ENCODE measurements at regions not wholly inside any gene's neighbourhood (a gene's known extent, or its start where the extent isn't known, plus 50 kb on each side); places are given as distances from the start of the nearest gene placed in this dataset.

- Histone ChIP-seq H3K27me3 (ENCODE audit: control insufficient read depth in 2 of 2, insufficient read depth in 2 of 2, low read length in 2 of 2) (no peaks in the 10 kb centered on the region), H3K9me1 (ENCODE audit: control insufficient read depth, insufficient read depth, low read length) (no peaks in the 10 kb centered on the region), H3K4me1 (replicated peaks in 1 of 2; ENCODE audit: control insufficient read depth in 2 of 2, insufficient read depth in 2 of 2, low read length in 2 of 2) (no peaks in the 10 kb centered on the region), H4K20me1 (replicated peaks; ENCODE audit: control insufficient read depth, insufficient read depth, low read length) (no peaks in the 10 kb centered on the region), H3K4me3 (no peak overlapping the region), H3K36me3 (ENCODE audit: control insufficient read depth, insufficient read depth, low read length) (no peaks in the 10 kb centered on the region), H2AFZ (ENCODE audit: low read depth, low read length) (no peak overlapping the region), H3K4me2 (ENCODE audit: insufficient read depth, low read length) (no peak overlapping the region), H3K9me3 (replicated peaks; ENCODE audit: control insufficient read depth, insufficient read depth, low read depth, low read length) (no peaks in the 10 kb centered on the region), H3K27ac (ENCODE audit: extremely low read depth, low read depth, low read length) (no peak overlapping the region), H3K9ac (ENCODE audit: insufficient read depth in 1 of 2, low read depth in 2 of 2, low read length in 2 of 2) (no peak overlapping the region), H3K79me2 (ENCODE audit: control insufficient read depth, insufficient read depth, low read length) (no peaks in the 10 kb centered on the region)
- 5% methylated on average over 2 of the region's 2 CpGs for WGBS (ENCODE audit: insufficient coverage, low coverage, missing lambda C conversion rate)
- no peak for ATAC-seq
- no peak for FAIRE-seq
- TF ChIP-seq RHOXF2B (CRISPR knock-in tag; conservative IDR thresholded peaks at IDR 0.05) (no peak), ZNF76 (CRISPR knock-in tag; IDR thresholded peaks at IDR 0.05; ENCODE audit: borderline replicate concordance) (no peak), ZSCAN32 (CRISPR knock-in tag; IDR thresholded peaks at IDR 0.05) (no peak), ZKSCAN1 (IDR thresholded peaks at IDR 0.05; ENCODE audit: low read depth, low read length) (no peak), ZBTB8A (IDR thresholded peaks at IDR 0.05; ENCODE audit: partially characterized antibody) (no peak), RERE (CRISPR knock-in tag; IDR thresholded peaks at IDR 0.05; ENCODE audit: borderline replicate concordance) (no peak), TRIM24 (IDR thresholded peaks at IDR 0.05) (no peak), ZNF263 (CRISPR knock-in tag; IDR thresholded peaks at IDR 0.05; ENCODE audit: borderline replicate concordance) (no peak), NR4A1 (CRISPR knock-in tag; IDR thresholded peaks at IDR 0.05) (no peak), NR4A1 (tag; IDR thresholded peaks at IDR 0.05) (no peak), SFPQ (IDR thresholded peaks at IDR 0.05; ENCODE audit: low read depth, low read length) (no peak)
- CTCF ChIA-PET (ENCODE audit: low intra/inter-chr PET ratio), result no interaction called here
- in situ Hi-C loops (cut with MboI), result no loop called here
- POLR2A ChIA-PET, result no interaction called here
- no TSS peak for BruUV-seq (replicated peaks)
- intact Hi-C loops (cut with micrococcal nuclease), result no loop called here
- no peak for DNase-seq (ENCODE audit: extremely low read depth in 1 of 4, low spot score in 3 of 4)
These were observed 64.2 kb downstream of the GJA1 start for GRCh38 chr6:121499666-121500065.

Measured in K562 (cell line).